ENCODE measurements at regions not wholly inside any gene's neighbourhood (a gene's known extent, or its start where the extent isn't known, plus 50 kb on each side); places are given as distances from the start of the nearest gene placed in this dataset.

DNA sequence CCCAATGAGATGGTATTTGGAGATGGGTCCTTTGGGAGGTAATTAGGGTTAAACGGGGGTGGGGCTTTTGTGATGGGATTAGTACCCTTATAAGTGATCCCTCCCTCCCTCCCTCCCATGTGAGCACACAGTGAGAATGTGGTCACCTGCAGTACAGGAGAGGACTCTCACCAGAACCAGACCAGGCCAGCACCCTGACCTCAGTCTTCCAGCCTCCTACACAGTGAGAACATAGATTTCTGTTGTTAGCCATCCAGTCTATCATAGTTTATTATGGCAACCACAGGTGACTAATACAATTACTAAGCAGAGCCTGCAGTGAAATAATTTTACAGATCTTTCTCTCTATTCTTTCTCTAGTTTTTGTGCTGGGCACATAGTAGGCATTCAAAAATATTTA, 137.7 kb upstream of the PKDCC start:
- TF ChIP-seq CTCF (conservative IDR thresholded peaks at IDR 0.05) (no peak), ZFX (IDR thresholded peaks at IDR 0.05) (no peak)
